GM19455 (cell line): ENCODE measurements at regions not wholly inside any gene's neighbourhood (a gene's known extent, or its start where the extent isn't known, plus 50 kb on each side); places are given as distances from the start of the nearest gene placed in this dataset.
"Not testable (repeated sequence)": the region's sequence is repeated elsewhere in the genome, so short reads cannot be mapped to it uniquely, and the experiment has no call there.

Source experiments
- ATAC-seq: cut with Tn5 transposase; IDR thresholded peaks from one replicate; pipeline ENCODE4 v1.9.1; 2021; ENCODE audit not compliant: unreplicated experiment

DNA sequence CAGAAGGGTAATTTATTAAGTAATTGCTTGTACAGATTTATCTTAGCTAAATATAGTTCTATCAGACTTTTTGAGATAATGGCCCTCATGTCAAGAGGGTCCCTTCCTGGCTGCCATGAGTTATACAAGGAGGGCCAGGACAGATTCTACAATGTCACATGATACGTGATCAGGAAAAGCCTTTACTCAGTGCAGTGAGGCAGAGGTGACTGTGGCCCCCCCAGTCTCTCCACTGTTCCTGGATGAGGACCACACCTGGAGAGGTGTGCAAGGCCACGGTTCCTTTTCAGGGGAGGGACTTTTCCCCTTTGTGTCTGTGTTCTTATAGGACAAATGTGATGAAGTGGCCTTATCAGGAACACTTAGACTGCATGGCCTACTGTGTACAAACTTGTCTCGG lies 54.3 kb upstream of the LRCH1 start:
- ATAC-seq = no peak

DNA sequence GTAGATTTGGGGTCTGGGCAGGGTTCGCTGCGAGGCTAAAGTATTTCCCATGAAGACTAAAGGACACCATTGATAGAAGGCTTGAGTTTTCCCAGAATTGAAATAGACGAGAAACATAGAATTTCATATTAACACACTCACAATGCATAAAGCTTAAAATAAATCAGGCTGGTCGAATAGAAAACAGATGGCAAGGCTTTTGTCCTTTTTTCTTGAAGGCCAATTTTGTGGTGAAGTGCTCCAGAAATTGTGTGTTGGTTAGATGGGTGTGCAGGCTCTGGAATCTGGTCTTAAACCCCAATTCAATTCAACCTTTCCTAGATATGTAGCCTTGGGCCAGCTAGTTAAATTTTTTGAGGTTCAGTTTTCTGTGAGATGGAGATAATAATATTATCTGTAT lies 56.9 kb upstream of the LRCH1 start:
- ATAC-seq = no peak

DNA sequence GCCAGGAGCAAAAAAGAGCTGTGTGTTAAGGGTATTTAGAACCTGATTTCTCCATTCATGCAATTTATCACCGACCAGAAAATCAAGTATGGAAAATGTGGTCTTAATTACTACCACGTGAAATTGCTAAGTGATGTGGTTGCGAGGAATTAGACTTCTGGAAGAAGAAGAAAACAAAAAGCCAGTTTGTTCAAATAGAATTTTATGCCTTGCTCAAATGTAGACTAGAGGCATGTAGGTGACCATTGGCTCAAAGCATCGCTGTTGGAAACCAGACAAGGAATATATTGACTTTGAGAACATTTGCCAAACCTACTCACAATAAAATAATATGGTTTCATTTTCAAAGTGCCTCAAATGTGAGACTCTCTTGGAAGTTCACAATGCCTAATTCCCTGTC lies 57.3 kb upstream of the LRCH1 start:
- ATAC-seq = no peak

DNA sequence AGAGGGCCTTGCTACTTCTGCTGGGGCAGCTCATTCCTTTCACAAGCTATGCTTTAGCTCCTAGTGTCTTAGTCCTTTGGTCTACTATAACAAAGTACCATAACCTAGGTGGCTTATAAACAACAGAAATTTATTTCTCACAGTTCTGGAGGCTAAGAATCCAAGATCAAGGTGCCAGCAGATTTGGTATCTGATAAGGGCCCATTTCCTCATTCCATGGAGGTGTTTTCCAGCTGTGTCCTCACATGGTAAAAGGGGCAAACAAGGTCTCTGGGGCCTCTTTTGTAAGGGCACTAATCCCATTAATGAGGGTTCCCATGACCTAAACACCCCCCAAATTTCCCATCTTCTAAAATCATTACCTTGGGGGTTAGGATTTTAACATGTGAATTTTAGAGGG lies 57.9 kb upstream of the LRCH1 start:
- ATAC-seq = no peak

DNA sequence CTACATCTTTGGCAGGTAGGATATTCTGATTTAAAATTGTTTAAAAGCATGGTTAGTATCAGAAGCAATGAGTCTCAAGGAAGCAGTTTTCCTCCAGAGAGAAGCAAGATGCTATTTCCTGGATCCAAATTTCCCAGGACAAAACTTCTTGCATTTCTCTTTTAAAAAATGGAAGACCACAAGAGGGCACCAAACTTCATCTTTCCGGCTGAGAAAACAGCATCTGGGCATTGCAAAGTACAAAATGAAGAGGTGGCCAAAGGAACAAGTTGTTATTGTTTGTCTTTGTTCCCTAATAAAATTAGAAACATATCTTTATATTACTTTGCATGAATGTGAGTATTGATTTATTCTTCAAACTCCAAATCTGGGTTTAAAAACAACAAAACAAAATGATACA lies 60.0 kb upstream of the LRCH1 start:
- ATAC-seq = no peak

DNA sequence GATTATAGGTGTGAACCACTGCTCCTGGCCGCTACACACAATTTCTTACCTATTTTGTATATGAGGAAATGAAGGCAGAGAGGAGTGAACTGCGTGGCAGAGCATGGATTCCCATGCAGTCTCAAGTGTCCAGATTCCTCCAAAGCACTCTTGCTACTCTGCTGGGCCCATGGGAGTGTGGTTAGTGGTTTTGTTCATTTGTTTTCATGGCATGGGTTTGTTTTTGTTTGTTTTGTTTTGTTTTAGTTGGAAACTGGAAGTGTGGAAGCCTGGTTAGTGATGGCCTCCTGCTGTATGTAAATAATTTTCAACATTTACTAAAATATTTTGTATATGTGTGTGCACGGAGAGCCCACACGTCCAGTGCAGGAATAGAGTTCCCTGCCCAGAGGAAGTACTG lies 61.3 kb upstream of the LRCH1 start:
- ATAC-seq = no peak

DNA sequence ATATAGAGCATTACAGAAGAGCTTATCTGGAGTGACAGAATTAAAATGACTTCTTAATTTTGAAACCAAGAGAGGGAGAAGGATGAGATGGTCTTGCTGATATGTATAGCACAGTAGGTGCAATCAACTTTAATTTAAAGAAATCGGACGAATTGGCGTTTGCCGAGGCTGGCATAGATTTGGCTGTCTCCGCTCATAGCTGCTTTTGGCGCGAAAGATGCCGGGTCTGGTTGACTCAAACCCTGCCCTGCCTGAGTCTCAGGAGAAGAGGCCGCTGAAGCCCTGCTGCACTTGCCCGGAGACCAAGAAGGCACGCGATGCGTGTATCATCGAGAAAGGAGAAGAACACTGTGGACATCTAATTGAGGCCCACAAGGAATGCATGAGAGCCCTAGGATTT lies 62.3 kb upstream of the LRCH1 start:
- not testable (repeated sequence) for ATAC-seq

DNA sequence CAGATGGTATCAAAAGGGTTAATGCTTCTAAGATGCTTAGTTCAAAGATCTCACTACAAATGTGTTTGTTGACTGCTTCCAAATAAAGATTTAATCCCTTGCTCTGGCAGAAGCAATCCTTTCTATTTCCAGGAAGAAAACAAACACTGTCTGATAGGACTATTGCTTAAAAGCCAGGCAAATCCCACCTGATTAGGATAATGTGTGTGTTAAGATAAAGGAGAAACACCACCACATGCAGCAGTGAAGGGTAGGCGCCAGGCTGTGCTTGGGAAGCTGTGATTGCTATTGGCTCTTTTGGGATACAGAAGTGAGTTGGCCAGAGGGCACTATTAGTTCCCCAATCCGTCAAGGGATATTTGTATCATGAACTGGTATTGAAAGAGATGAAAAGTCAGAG lies 62.8 kb upstream of the LRCH1 start:
- no peak for ATAC-seq

DNA sequence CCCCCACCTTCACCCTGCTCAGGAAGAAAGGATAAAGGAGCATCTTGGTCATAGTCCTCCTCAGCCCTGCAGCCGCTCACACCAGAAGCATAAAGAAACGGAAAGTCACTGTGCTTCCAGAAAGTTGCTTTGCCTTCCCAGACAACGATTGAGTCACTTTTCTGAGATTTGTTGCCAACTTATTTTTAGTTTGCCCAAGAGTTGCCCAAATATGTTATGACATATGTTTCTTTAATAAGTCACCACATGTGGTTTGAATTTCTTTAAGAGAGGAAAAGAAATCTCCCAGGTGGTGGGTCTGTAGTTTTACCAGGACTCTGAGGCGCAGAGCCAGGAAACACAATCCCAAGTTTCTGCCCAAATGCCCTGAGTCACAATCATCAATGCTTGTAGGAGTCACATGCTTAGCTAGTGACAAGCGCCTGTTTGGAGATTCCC lies 63.4 kb upstream of the LRCH1 start:
- ATAC-seq = no peak

DNA sequence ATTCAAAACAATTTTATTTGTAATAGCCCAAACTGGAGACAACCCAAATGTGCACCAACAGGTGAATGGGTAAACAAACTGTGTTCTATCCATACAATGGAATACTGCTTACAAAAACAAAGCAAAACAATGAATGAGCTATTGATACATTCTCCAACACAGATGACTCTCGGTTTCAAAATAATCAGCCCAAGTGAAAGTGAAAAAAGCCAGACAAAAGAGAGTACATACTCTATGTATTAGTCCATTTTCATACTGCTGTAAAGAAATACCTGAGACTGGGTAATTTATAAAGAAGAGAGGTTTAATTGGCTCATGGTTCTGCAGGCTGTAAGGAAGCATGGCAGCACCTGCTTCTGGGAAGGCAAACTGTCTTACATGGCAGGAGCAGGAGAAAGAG lies 65.2 kb upstream of the LRCH1 start:
- ATAC-seq = no peak

DNA sequence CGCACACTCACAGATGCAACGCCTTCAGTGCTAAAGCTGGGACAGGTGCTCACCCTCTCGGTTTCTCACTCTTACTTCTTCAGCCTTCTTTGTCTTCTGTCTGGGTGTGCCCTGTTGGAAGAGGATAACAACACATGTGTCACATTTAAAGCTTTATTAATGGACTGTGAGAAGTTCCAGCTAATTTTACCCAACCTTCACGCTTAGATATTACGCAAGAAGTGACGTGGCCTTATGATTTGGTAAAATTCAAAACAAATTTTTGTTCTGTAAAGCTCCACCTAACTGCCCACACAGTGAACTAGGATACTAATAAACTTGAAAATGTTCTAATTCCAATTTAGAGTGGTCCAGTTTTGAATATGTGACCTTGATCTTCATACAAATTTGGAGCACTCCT lies 66.7 kb upstream of the LRCH1 start:
- no peak for ATAC-seq

DNA sequence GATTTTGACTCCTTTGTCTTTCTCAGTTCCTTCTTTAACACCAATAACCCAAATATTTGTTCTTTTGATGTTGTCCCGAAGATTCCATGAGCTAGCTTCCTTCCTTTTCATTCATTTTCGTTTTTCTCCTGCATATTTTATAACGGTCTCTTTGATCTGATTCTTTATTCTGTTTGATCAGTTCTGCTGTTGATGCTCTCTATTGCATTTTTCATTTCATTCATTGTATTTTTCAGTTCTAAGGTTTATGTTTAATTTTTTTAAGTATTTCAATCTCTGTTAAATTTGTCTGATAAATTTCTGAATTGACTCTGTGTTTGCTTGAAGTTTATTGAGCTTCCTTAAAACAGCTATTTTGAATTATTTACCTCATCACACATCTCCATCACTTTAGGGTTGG lies 68.4 kb upstream of the LRCH1 start:
- no peak for ATAC-seq

DNA sequence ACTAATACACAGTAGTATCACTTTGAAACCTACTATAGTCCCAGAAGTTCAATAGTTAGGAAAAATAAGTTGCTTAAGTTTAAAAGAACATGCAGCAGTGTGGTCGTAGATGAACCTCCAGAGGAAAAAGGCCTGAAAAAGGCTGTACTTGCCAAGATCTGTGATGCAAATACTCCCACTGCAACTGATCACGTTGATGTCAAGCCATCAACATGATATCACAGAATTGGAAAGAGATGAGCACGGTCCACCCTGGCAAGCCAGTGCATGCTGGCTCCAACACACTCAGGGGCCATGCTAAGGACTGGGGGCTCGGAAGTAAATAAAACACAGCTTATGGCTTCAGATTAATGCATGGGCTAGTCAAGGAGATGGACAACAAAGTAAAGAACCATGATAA lies 71.8 kb upstream of the LRCH1 start:
- ATAC-seq = no peak

DNA sequence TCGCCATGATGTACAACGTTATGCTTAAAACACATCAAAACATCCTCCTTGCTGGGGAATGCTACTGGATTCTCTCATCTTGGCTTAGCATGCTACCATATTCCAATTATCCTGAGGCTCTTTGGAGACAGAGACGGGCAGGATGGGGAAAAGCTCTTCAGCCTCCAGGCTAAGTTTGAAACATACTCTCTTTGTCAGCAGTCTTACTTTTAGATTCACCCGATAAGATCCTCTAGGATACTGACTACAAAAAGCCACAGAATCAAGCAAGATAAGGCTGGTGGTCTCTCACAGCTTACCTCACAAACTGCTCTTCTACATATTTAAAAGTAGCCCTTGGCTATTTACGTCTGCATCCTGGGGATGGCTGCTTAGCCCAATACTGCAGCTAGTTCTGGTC lies 72.8 kb upstream of the LRCH1 start:
- no peak for ATAC-seq

DNA sequence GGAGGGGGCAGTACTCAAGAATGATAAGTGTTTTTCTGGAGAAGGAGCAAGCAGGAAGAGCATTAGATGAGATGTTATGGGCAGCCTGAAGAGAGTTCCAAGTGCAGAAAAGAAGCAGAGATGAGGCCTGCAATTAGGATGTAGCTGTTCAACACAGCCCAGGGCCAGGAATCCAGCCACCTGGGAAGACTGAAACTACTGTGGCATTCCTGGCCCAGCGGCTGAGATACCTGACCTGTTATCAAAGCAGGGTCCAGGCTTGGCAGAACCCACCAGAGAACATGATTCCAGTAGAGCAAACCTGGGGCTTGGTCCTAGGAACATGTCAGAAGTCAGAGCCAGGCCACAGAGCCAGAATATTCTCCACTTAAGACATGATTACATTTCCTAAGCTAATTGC lies 73.3 kb upstream of the LRCH1 start:
- no peak for ATAC-seq

DNA sequence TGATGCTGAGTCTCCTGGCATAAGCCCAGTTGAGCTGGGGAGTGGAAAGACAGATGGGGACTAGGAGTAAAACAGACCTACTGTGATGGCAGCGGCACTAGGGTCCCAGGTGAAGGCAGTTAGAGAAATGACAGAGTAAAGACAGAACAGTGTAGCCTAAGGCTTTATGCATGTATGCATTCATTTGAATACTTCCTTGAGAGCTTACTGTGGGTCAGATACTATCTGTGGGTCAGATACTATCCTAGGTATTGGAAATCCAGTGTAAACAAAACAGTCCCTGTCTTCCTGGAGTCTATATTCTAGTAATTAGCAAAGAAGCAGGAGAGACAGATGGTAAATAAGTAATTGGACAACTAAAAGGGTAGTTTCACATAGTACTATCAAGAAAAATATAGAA lies 73.7 kb upstream of the LRCH1 start:
- no peak for ATAC-seq

DNA sequence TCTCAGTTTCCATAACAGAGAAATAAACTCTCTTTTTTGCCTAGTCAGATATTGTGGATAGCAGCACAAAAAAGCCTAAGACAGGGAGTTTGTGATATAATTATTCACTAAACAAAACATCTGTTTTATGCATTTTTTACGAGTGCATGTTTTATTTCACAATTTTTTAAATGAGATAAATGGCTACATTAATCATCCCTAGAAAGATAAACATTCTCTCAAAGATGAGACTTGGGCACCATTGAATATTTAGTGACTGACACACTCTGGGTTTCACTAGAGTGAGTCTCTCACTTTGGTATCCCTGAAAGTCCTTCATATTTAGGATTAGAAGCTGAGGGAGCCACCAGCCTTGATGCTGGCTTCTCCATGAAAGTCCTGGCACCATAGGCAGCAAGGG lies 74.3 kb upstream of the LRCH1 start:
- ATAC-seq = no peak

DNA sequence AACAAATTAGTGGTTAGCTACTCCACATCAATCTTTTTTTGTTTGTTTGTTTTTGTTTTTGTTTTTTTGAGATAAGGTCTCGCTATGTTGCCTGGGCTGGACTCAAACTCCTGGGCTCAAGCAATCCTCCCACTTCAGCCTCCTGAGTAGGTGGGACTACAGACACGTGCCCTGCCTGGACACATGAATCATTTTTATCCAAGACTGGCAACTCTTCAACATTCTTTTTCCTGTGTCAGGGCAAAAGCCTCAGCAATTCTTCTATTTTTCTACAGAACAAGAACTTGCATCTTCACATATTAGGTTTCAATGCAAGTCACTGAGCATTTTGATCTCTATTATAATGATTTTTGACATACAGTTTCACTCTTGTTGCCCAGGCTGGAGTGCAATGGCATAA lies 76.8 kb upstream of the LRCH1 start:
- no peak for ATAC-seq

DNA sequence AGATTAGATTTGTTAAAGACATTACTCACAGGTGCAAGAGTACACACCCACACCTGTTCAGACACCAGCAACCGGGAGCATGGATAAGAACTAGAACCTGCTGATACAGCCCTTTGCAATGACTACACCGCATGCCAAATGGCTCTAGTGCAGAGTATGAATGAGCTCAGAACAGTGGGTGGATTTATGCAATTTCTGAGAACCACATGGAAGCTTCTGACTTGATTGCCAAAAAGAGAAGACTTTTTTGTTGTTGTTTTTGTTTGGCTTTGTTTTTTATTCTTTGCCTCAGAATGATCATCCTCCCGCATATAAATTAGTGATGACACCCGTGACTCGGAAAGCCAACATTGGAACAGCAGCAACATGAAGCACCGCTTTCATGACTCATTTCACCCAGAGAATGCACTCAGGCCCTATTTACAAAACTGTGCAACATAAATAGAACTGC lies 77.4 kb upstream of the LRCH1 start:
- ATAC-seq = no peak

DNA sequence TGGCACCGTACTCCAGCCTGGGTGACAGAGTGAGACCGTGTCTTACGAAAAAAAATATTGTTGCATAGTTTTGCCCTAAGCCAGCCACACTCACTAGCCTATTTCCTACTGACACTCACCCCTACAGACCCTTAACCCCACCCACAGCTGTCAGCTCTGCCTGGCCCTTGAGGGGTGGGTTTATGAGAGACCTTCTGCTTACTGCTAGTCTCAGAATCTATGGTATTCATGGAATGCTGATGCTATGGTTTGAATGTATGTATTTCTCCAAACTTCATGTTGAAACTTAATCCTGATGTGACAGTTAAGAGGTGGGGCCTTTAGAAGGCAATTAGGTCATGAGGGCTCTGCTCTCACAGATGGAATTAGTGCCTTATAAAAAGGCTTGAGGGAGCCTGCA lies 79.2 kb upstream of the LRCH1 start:
- ATAC-seq = no peak

DNA sequence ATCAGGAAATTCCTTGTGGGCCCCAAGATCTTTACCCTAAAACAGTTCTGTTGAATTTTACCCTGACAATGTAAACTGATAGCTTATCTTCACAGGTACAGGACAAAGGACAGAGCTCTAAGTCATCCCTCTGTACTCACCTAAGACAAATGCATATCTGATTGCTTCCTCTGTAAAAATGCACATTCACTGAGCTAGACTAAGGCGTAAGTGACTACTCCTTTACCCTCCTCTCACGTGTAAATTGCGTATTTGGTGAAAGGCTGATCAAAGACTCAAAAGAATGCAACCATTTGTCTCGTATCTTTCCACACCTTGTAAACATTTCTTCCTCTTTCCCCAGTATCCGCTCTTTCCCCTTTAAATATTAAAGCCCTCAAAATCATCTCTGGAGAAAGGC lies 80.6 kb upstream of the LRCH1 start:
- ATAC-seq = no peak

DNA sequence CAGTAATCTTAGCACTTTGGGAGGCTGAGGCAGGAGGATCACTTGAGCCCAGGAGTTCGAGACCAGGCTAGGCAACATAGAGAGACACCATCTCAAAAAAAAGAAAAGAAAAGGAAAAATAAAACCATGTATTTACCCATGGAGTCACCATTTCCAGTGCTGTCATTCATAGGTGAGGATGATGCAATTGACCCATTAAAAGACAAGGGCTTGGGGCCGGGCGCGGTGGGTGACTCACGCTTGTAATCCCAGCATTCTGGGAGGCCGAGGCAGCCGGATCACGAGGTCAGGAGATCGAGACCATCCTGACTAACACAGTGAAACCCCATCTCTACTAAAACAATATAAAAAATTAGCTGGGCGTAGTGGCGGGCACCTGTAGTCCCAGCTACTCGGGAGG lies 82.6 kb upstream of the RUBCNL start:
- not testable (repeated sequence) for ATAC-seq

DNA sequence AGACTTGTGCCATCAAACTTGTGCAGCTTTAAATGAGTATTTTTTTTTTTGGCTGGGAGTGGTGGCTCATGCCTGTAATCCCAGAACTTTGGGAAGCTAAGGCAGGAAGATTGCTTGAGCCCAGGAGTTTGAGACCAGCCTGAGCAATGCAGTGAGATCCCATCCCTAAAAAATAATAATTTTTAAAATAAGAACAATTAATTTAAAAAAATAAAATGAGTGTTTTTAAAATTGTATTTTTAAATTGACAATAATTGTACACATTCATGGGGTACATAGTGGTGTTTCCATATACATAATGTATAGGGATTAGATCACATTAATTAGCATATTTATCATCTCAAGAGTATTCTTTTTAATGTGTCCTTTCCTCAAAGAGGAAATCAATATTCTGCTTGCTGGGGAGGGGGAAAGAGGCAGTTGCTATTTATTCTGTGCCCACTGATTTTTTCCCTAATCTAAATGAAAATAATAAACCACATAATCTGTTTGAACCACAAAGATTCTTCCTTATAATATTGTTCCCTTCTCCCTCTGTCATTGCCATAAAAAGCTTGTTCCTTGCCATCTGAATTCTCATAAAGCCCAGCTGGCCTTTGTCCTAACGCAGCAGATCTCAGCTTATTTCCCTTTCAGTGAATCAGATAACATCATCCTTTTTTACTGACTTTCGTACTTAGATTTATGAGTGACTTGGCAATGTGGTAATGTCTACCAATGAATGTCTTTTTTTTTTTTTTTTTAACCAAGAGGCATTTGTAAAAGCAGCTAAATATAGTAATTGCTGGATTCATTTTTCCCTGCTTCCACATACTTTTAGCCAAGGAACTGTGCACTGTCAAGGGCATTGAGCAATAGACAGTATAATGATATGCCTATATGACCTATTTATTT lies 81.8 kb upstream of the RUBCNL start:
- ATAC-seq = no peak
